Endothelial cell of umbilical vein (primary cell): ENCODE measurements at regions not wholly inside any gene's neighbourhood (a gene's known extent, or its start where the extent isn't known, plus 50 kb on each side); places are given as distances from the start of the nearest gene placed in this dataset.

ENCODE experiments used
- BruUV-seq: library from RNA; stranded (reverse); fragments of 400-500 nt; replicated peaks from 2 replicates; lab custom pipeline; 2021; lab: Mats Ljungman, UMichigan
- CTCF ChIA-PET: fragments of 300-600, 350-600 bp; sonication (Branson Sonifier 250); formaldehyde crosslinking; loops from one replicate; lab custom pipeline; 2021; ENCODE audit warnings: antibody characterized with exemption, inconsistent platforms; lab: Charles Lee
- POLR2A ChIA-PET: fragments of 300-600, 350-600 bp; sonication (Branson Sonifier 250); formaldehyde crosslinking; loops from one replicate; lab custom pipeline; 2021; ENCODE audit warnings: antibody characterized with exemption, inconsistent platforms; lab: Charles Lee
- DNase-seq: peaks from one replicate; pipeline ENCODE4 v3.0.0-alpha.2; 2011; ENCODE audit warnings: low read depth, low spot score
- FAIRE-seq: peaks from 2 replicates; lab custom pipeline; 2011; peaks lifted over from hg19 to GRCh38; lab: Jason Lieb, UNC
- H2AFZ ChIP-seq: 2 replicates; pipeline ENCODE4 v1.6.0; 2012; ENCODE audit warnings: low read depth, low read length, control low read depth, inconsistent platforms
- H3K27ac ChIP-seq: 2 replicates; pipeline ENCODE4 v1.5.1; 2011; ENCODE audit warnings: low read depth, mild to moderate bottlenecking, control low read depth, low read length, moderate library complexity; ENCODE audit not compliant: insufficient read depth
- H3K27me3 ChIP-seq, 2 experiments: 2 replicates each; pipeline versions ENCODE4 v1.6.0 to v1.6.1; 2011; ENCODE audit warnings: low read length in 2 of 2, mixed read lengths in 1 of 2; ENCODE audit not compliant: control insufficient read depth in 2 of 2, insufficient read depth in 2 of 2
- H3K36me3 ChIP-seq, 2 experiments: 2 replicates in 1 of 2; 3 replicates in 1 of 2; pipeline ENCODE4 v1.5.1; 2011; ENCODE audit warnings: low read length in 2 of 2, mild to moderate bottlenecking in 1 of 2, moderate library complexity in 1 of 2; ENCODE audit not compliant: control insufficient read depth in 2 of 2, insufficient read depth in 2 of 2; ENCODE audit errors: extremely low read depth in 1 of 2
- H3K4me1 ChIP-seq: 3 replicates; pipeline ENCODE4 v1.5.1; 2011; ENCODE audit warnings: mild to moderate bottlenecking, low read length; ENCODE audit not compliant: control insufficient read depth, insufficient read depth; ENCODE audit errors: extremely low read depth
- H3K4me2 ChIP-seq: 2 replicates; pipeline ENCODE4 v1.6.1; 2011; ENCODE audit warnings: low read length, control low read depth, mixed read lengths; ENCODE audit not compliant: insufficient read depth
- H3K4me3 ChIP-seq, 3 experiments: fragments of 200-600 bp in 1 of 3; sonication (generic), shearing (Covaris generic) in 1 of 3; replicated peaks in 1 of 3; 2 replicates each; pipeline ENCODE4 v1.5.1; 2011 to 2016; ENCODE audit warnings: control low read depth in 3 of 3, low read length in 3 of 3, mild to moderate bottlenecking in 2 of 3, inconsistent platforms in 1 of 3, low read depth in 1 of 3, moderate library complexity in 1 of 3; ENCODE audit not compliant: insufficient read depth in 1 of 3
- H3K79me2 ChIP-seq: 2 replicates; pipeline ENCODE4 v1.6.0; 2012; ENCODE audit warnings: low read length, inconsistent platforms; ENCODE audit not compliant: control insufficient read depth, insufficient read depth
- H3K9ac ChIP-seq: replicated peaks from 2 replicates; pipeline ENCODE3; 2011; ENCODE audit warnings: low read length, control low read depth; ENCODE audit not compliant: insufficient read depth; ENCODE audit errors: extremely low read depth
- H3K9me1 ChIP-seq: replicated peaks from 3 replicates; pipeline ENCODE4 v1.6.0; 2011; ENCODE audit warnings: mild to moderate bottlenecking, low read length; ENCODE audit not compliant: control insufficient read depth, insufficient read depth; ENCODE audit errors: extremely low read depth
- H3K9me3 ChIP-seq: replicated peaks from 2 replicates; pipeline ENCODE4 v1.5.1; 2012; ENCODE audit warnings: low read length, inconsistent platforms; ENCODE audit not compliant: control insufficient read depth, insufficient read depth
- H4K20me1 ChIP-seq: replicated peaks from 2 replicates; pipeline ENCODE3; 2011; ENCODE audit warnings: mild to moderate bottlenecking, low read length; ENCODE audit not compliant: control insufficient read depth, insufficient read depth; ENCODE audit errors: extremely low read depth
- CTCF ChIP-seq, 2 donors: IDR thresholded peaks; 1 replicate in 1 of 2; 2 replicates in 1 of 2; pipeline ENCODE4 v1.5.1; 2011; ENCODE audit warnings: low read length in 2 of 2, mild to moderate bottlenecking in 2 of 2, moderate library complexity in 2 of 2, control low read depth in 1 of 2, inconsistent platforms in 1 of 2, low read depth in 1 of 2; ENCODE audit not compliant: insufficient read depth in 1 of 2; ENCODE audit errors: extremely low read depth in 1 of 2
- EZH2 ChIP-seq: IDR thresholded peaks from 2 replicates; pipeline ENCODE4 v1.6.1; 2012; ENCODE audit warnings: borderline replicate concordance, low read depth, mild to moderate bottlenecking, moderate library complexity, low read length, inconsistent platforms; ENCODE audit not compliant: severe bottlenecking
- FOS ChIP-seq: IDR thresholded peaks from 2 replicates; pipeline ENCODE4 v1.6.1; 2011; ENCODE audit warnings: mild to moderate bottlenecking, low read length, moderate library complexity, borderline replicate concordance; ENCODE audit not compliant: insufficient read depth
- GATA2 ChIP-seq: IDR thresholded peaks from 2 replicates; pipeline ENCODE4 v1.7.0; 2011; ENCODE audit warnings: low read depth, mild to moderate bottlenecking, moderate library complexity, mixed read lengths, low read length; ENCODE audit not compliant: insufficient read length, insufficient read depth
- JUN ChIP-seq: IDR thresholded peaks from 2 replicates; pipeline ENCODE4 v1.6.1; 2011; ENCODE audit warnings: borderline replicate concordance, low read depth; ENCODE audit not compliant: insufficient read length, insufficient read depth
- MAX ChIP-seq: IDR thresholded peaks from 2 replicates; pipeline ENCODE4 v1.6.1; 2011; ENCODE audit not compliant: insufficient read depth, insufficient read length
- MYC ChIP-seq: IDR thresholded peaks from one replicate; pipeline ENCODE4 v1.6.1; 2011; ENCODE audit warnings: mild to moderate bottlenecking, low read depth, low read length
- POLR2A ChIP-seq: IDR thresholded peaks from 2 replicates; pipeline ENCODE4 v1.6.1; 2012; ENCODE audit warnings: low read depth, mild to moderate bottlenecking, control low read depth, low read length
- POLR2AphosphoS5 ChIP-seq: IDR thresholded peaks from 2 replicates; pipeline ENCODE4 v1.6.1; 2012; ENCODE audit warnings: low read depth, mild to moderate bottlenecking, control low read depth, low read length, moderate library complexity; ENCODE audit not compliant: insufficient read depth
- dilution Hi-C: fragments of 300-500 bp; cut with MboI; formaldehyde crosslinking; loops from one replicate; pipeline ENCODE4 v1.15.0; 2019; ENCODE audit warnings: low sequenced_read_pairs; ENCODE audit not compliant: extremely low pct_ligation_motif_present
- intact Hi-C: fragments of 100-400 bp; cut with micrococcal nuclease; formaldehyde crosslinking; loops from one replicate; pipeline ENCODE4 v1.10.0; 2022

- Histone ChIP-seq H3K4me1 (no peaks in the 10 kb centered on the region), H3K27me3 (no peaks in the 10 kb centered on the region), H3K9me3 (peaks cover 2% of the 10 kb centered on the region), H4K20me1 (no peaks in the 10 kb centered on the region), H3K27ac (no peak overlapping the region), H3K4me3 (no peak overlapping the region), H3K36me3 (no peaks in the 10 kb centered on the region), H3K79me2 (no peaks in the 10 kb centered on the region), H3K9me1 (no peaks in the 10 kb centered on the region), H3K9ac (no peak overlapping the region), H2AFZ (no peak overlapping the region), H3K4me2 (no peak overlapping the region)
- FAIRE-seq (no peak), DNase-seq (no peak)
- dilution Hi-C loops = no loop called here
- no peak for TF ChIP-seq JUN
- TF ChIP-seq GATA2 = no peak
- no peak for TF ChIP-seq EZH2
- no peak for TF ChIP-seq FOS
- no peak for TF ChIP-seq MAX
- TF ChIP-seq POLR2AphosphoS5 = no peak
- no peak for TF ChIP-seq CTCF (IDR thresholded peaks at IDR 0.05; ENCODE audit: extremely low read depth in 1 of 2, insufficient read depth in 1 of 2, low read depth in 1 of 2, low read length in 2 of 2)
- no peak for TF ChIP-seq MYC
- TF ChIP-seq POLR2A = no peak
- intact Hi-C loops = no loop called here
- POLR2A ChIA-PET = no interaction called here
- CTCF ChIA-PET = no interaction called here
- no TSS peak for BruUV-seq
These were observed 58.7 kb upstream of the MKRN3 start for GRCh38 chr15:23506762-23507161.
